GM12878 (cell line): ENCODE measurements at regions not wholly inside any gene's neighbourhood (a gene's known extent, or its start where the extent isn't known, plus 50 kb on each side); places are given as distances from the start of the nearest gene placed in this dataset.

Source experiments
- ATAC-seq: fragments of 200-7000 bp; cut with Tn5 transposase; 3 replicates; pipeline ENCODE4 v1.9.1; 2020; ENCODE audit warnings: mild to moderate bottlenecking, moderate library complexity
- BruUV-seq: library from RNA; stranded (reverse); fragments of 400-500 nt; replicated peaks from 2 replicates; lab custom pipeline; 2021; lab: Mats Ljungman, UMichigan
- CTCF ChIA-PET: fragments of 300-600 bp; sonication (Branson Sonifier 250); formaldehyde crosslinking; extraction: SDS; loops from one replicate; lab custom pipeline; 2021; ENCODE audit warnings: inconsistent platforms; lab: Yijun Ruan, JAX
- POLR2A ChIA-PET: fragments of 350-600 bp; formaldehyde crosslinking; extraction: SDS; loops from one replicate; lab custom pipeline; 2021; ENCODE audit warnings: inconsistent platforms; lab: Charles Lee
- RAD21 ChIA-PET: fragments of 300-600 bp; sonication (Branson Sonifier 250); formaldehyde crosslinking; loops from one replicate; lab custom pipeline; 2023; ENCODE audit warnings: antibody characterized with exemption; ENCODE audit not compliant: unreplicated experiment; lab: Charles Lee
- SMC1A ChIA-PET: fragments of 300-600 bp; sonication (Branson Sonifier 250); formaldehyde crosslinking; loops from one replicate; lab custom pipeline; 2023; ENCODE audit not compliant: unreplicated experiment, uncharacterized antibody; lab: Charles Lee
- DNase-seq: peaks from one replicate; pipeline ENCODE4 v3.0.0-alpha.2; 2011; ENCODE audit warnings: low read depth, low spot score
- FAIRE-seq: peaks from 3 replicates; lab custom pipeline; 2011; peaks lifted over from hg19 to GRCh38; lab: Jason Lieb, UNC
- H2AFZ ChIP-seq: 2 replicates; pipeline ENCODE4 v1.6.0; 2011; ENCODE audit warnings: low read depth, low read length, control low read depth; ENCODE audit not compliant: control insufficient read depth
- H3K27ac ChIP-seq: 2 replicates; pipeline ENCODE4 v1.5.1; 2011; ENCODE audit warnings: control low read depth; ENCODE audit not compliant: control insufficient read depth, insufficient read depth
- H3K27me3 ChIP-seq, 2 experiments: replicated peaks in 1 of 2; 2 replicates each; pipeline versions ENCODE4 v1.6.0 to v1.6.1; 2011; ENCODE audit warnings: low read length in 1 of 2; ENCODE audit not compliant: control insufficient read depth in 2 of 2, insufficient read depth in 2 of 2
- H3K36me3 ChIP-seq, 2 experiments: 2 replicates each; pipeline ENCODE4 v1.5.1; 2011; ENCODE audit warnings: low read length in 1 of 2; ENCODE audit not compliant: control insufficient read depth in 2 of 2, insufficient read depth in 2 of 2
- H3K4me1 ChIP-seq: 2 replicates; pipeline ENCODE4 v1.6.1; 2011; ENCODE audit warnings: mild to moderate bottlenecking, low read length, moderate library complexity, mixed read lengths; ENCODE audit not compliant: control insufficient read depth, insufficient read depth
- H3K4me2 ChIP-seq: 2 replicates; pipeline ENCODE4 v1.6.0; 2011; ENCODE audit warnings: control low read depth; ENCODE audit not compliant: control insufficient read depth, insufficient read depth
- H3K4me3 ChIP-seq: fragments of 200-600 bp; sonication (generic); 2 replicates; pipeline ENCODE4 v1.5.1; 2016
- H3K79me2 ChIP-seq: 2 replicates; pipeline ENCODE4 v1.6.0; 2011; ENCODE audit warnings: low read length; ENCODE audit not compliant: control insufficient read depth, insufficient read depth
- H3K9ac ChIP-seq: 2 replicates; pipeline ENCODE4 v1.8.0; 2011; ENCODE audit warnings: low read length, control low read depth, mixed read lengths; ENCODE audit not compliant: control insufficient read depth, insufficient read depth
- H3K9me3 ChIP-seq: replicated peaks from 3 replicates; pipeline ENCODE4 v1.5.1; 2011; ENCODE audit warnings: mild to moderate bottlenecking, low read length; ENCODE audit not compliant: control insufficient read depth, insufficient read depth
- H4K20me1 ChIP-seq: 2 replicates; pipeline ENCODE4 v1.6.0; 2011; ENCODE audit not compliant: control insufficient read depth, insufficient read depth
- BHLHE40 ChIP-seq, 2 experiments: fragments of 450-650 bp in 1 of 2; IDR thresholded peaks; 2 replicates each; pipeline ENCODE4 v1.6.1; 2011 to 2017; ENCODE audit warnings: low read depth in 2 of 2, borderline replicate concordance in 1 of 2, improper control_type of control experiment in 1 of 2, low read length in 1 of 2, mild to moderate bottlenecking in 1 of 2
- CREB1 ChIP-seq: IDR thresholded peaks from 2 replicates; pipeline ENCODE4 v1.6.1; 2012; ENCODE audit warnings: low read depth, mild to moderate bottlenecking, inconsistent platforms
- ESRRA ChIP-seq: IDR thresholded peaks from 2 replicates; pipeline ENCODE4 v1.6.1; 2012; ENCODE audit warnings: mild to moderate bottlenecking, low read length, improper control_type of control experiment
- HDGF ChIP-seq: fragments of 450-650 bp; IDR thresholded peaks from 2 replicates; pipeline ENCODE4 v1.6.1; 2016; ENCODE audit warnings: antibody characterized with exemption
- IRF4 ChIP-seq: IDR thresholded peaks from 2 replicates; pipeline ENCODE4 v1.6.1; 2011; ENCODE audit warnings: low read depth, low read length
- MTA3 ChIP-seq: IDR thresholded peaks from 2 replicates; pipeline ENCODE4 v1.6.1; 2012; ENCODE audit warnings: low read length, inconsistent platforms, borderline replicate concordance
- NFIC ChIP-seq: IDR thresholded peaks from 2 replicates; pipeline ENCODE4 v1.6.1; 2012; ENCODE audit warnings: low read depth, mild to moderate bottlenecking, inconsistent platforms, low read length, moderate library complexity
- NFXL1 ChIP-seq: fragments of 450-650 bp; IDR thresholded peaks from 2 replicates; pipeline ENCODE4 v1.6.1; 2017; ENCODE audit warnings: antibody characterized with exemption, mild to moderate bottlenecking, borderline replicate concordance
- STAT1 ChIP-seq: fragments of 450-650 bp; conservative IDR thresholded peaks from 2 replicates; pipeline ENCODE4 v1.6.1; 2014; ENCODE audit warnings: antibody characterized with exemption, mild to moderate bottlenecking
- TBL1XR1 ChIP-seq: IDR thresholded peaks from 2 replicates; pipeline ENCODE4 v1.6.1; 2012; ENCODE audit warnings: low read depth, low read length, improper control_type of control experiment
- ZNF592 ChIP-seq: fragments of 450-650 bp; IDR thresholded peaks from 2 replicates; pipeline ENCODE4 v1.6.1; 2017; ENCODE audit warnings: mild to moderate bottlenecking, moderate library complexity
- WGBS: methylation state at CpG from one replicate; pipeline ENCODE4 v1.1.6; 2016; ENCODE audit warnings: low lambda C conversion rate; ENCODE audit not compliant: insufficient replicate concordance, insufficient coverage; ENCODE audit errors: missing lambda C conversion rate; 5-methylcytosine and 5-hydroxymethylcytosine counted together
- in situ Hi-C: fragments of 300-500 bp; cut with MboI; formaldehyde crosslinking; loops from 9 replicates; pipeline ENCODE4 v1.14.3; 2018; ENCODE audit warnings: mixed read lengths
- intact Hi-C: fragments of 100-400 bp; cut with micrococcal nuclease; formaldehyde crosslinking; loops from one replicate; pipeline ENCODE4 v1.14.2; 2022; ENCODE audit not compliant: unreplicated experiment
- TF ChIP-seq, protein P1 (sequence below): IDR thresholded peaks from 2 replicates; pipeline ENCODE4 v1.6.1; 2012; ENCODE audit warnings: low read depth, low read length, improper control_type of control experiment
- TF ChIP-seq, protein P2 (sequence below): IDR thresholded peaks from 2 replicates; pipeline ENCODE4 v1.6.1; 2012; ENCODE audit warnings: low read depth, low read length, improper control_type of control experiment

- FAIRE-seq (no peak), ATAC-seq (no peak), DNase-seq (no peak)
- Histone ChIP-seq H4K20me1 (no peaks in the 10 kb centered on the region), H3K4me1 (no peaks in the 10 kb centered on the region), H3K27me3 (no peaks in the 10 kb centered on the region), H3K36me3 (no peaks in the 10 kb centered on the region), H3K79me2 (no peaks in the 10 kb centered on the region), H3K27ac (no peak overlapping the region), H3K4me3 (no peak overlapping the region), H3K4me2 (no peak overlapping the region), H3K9me3 (no peaks in the 10 kb centered on the region), H3K9ac (no peak overlapping the region)
- CTCF ChIA-PET, result interaction anchor here (1.0 kb wide), 1 partner anchor 12 kb away, joined by 4 read pairs; no protein-coding TSS in a partner anchor
- no TSS peak for BruUV-seq
- in situ Hi-C loops, result no loop called here
- WGBS, result 50% methylated on average over 2 of the region's 2 CpGs
- RAD21 ChIA-PET, result no interaction called here
- intact Hi-C loops, result no loop called here
- TF ChIP-seq, protein P1, sequence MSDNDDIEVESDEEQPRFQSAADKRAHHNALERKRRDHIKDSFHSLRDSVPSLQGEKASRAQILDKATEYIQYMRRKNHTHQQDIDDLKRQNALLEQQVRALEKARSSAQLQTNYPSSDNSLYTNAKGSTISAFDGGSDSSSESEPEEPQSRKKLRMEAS, result no peak
- TF ChIP-seq, all 136 proteins: peak for 0
- ChIA-PET SMC1A (interaction anchor here (1.0 to 2.0 kb wide), 3 partner anchors 21 to 29 kb away, joined by 3 to 4 read pairs (median 4); no protein-coding TSS in a partner anchor), POLR2A (no interaction called here)
- no peak overlapping the region for H2AFZ ChIP-seq
Observed at GRCh38 chr6:9745966-9746365, 668.9 kb downstream of the TFAP2A start.

GRCh38 chr6:9745476-9745875 lies 669.4 kb downstream of the TFAP2A start:
- CTCF ChIA-PET, result interaction anchor here (1.0 kb wide), 1 partner anchor 12 kb away, joined by 4 read pairs; no protein-coding TSS in a partner anchor
- intact Hi-C loops (no loop called here), in situ Hi-C loops (no loop called here)
- ATAC-seq, result no peak
- RAD21 ChIA-PET, result interaction anchor here (0.8 kb wide), 1 partner anchor 19 kb away, joined by 3 read pairs; no protein-coding TSS in a partner anchor
- no peak for DNase-seq
- Histone ChIP-seq H4K20me1 (no peaks in the 10 kb centered on the region), H3K4me2 (no peak overlapping the region), H3K4me3 (no peak overlapping the region), H3K36me3 (no peaks in the 10 kb centered on the region), H3K4me1 (no peaks in the 10 kb centered on the region), H2AFZ (no peak overlapping the region), H3K9me3 (no peaks in the 10 kb centered on the region), H3K27me3 (no peaks in the 10 kb centered on the region), H3K79me2 (no peaks in the 10 kb centered on the region), H3K27ac (no peak overlapping the region), H3K9ac (no peak overlapping the region)
- SMC1A ChIA-PET, result interaction anchor here (1.6 to 2.0 kb wide), 3 partner anchors 12 to 25 kb away, joined by 4 to 7 read pairs (median 4); no protein-coding TSS in a partner anchor
- no peak for FAIRE-seq
- no TSS peak for BruUV-seq
- POLR2A ChIA-PET, result interaction anchor here (0.6 kb wide), 1 partner anchor 12 kb away, joined by 3 read pairs; no protein-coding TSS in a partner anchor
- WGBS, result 1% methylated on average over 3 of the region's 3 CpGs
- TF ChIP-seq IRF4 (no peak), STAT1 (no peak), ZNF592 (no peak), TBL1XR1 (no peak), BHLHE40 (IDR thresholded peaks at IDR 0.05; ENCODE audit: borderline replicate concordance in 1 of 2, low read depth in 2 of 2, low read length in 1 of 2) (no peak), NFXL1 (no peak), CREB1 (no peak), MTA3 (no peak), HDGF (no peak), ESRRA (no peak), NFIC (no peak)
- TF ChIP-seq, protein P2, sequence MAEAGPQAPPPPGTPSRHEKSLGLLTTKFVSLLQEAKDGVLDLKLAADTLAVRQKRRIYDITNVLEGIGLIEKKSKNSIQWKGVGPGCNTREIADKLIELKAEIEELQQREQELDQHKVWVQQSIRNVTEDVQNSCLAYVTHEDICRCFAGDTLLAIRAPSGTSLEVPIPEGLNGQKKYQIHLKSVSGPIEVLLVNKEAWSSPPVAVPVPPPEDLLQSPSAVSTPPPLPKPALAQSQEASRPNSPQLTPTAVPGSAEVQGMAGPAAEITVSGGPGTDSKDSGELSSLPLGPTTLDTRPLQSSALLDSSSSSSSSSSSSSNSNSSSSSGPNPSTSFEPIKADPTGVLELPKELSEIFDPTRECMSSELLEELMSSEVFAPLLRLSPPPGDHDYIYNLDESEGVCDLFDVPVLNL, result no peak
